GM06990 (cell line): ENCODE measurements at regions not wholly inside any gene's neighbourhood (a gene's known extent, or its start where the extent isn't known, plus 50 kb on each side); places are given as distances from the start of the nearest gene placed in this dataset.

Source experiments
- DNase-seq: peaks from one replicate; pipeline ENCODE4 v3.0.0-alpha.2; 2011; ENCODE audit not compliant: insufficient read length; ENCODE audit errors: extremely low read depth
- H3K27me3 ChIP-seq: replicated peaks from 2 replicates; pipeline ENCODE4 v1.6.0; 2011; ENCODE audit warnings: low read length; ENCODE audit not compliant: control insufficient read depth, insufficient read depth
- H3K36me3 ChIP-seq: 2 replicates; pipeline ENCODE4 v1.5.1; 2011; ENCODE audit warnings: low read length; ENCODE audit not compliant: control insufficient read depth, insufficient read depth
- H3K4me3 ChIP-seq: replicated peaks from 2 replicates; pipeline ENCODE4 v1.5.1; 2011; ENCODE audit warnings: low read depth, mild to moderate bottlenecking, control low read depth, low read length
- TF ChIP-seq, protein P1 (sequence below): IDR thresholded peaks from 2 replicates; pipeline ENCODE4 v1.5.1; 2011; ENCODE audit warnings: low read length, control low read depth, mild to moderate bottlenecking, inconsistent platforms; ENCODE audit not compliant: insufficient read depth, poor library complexity, severe bottlenecking

DNA sequence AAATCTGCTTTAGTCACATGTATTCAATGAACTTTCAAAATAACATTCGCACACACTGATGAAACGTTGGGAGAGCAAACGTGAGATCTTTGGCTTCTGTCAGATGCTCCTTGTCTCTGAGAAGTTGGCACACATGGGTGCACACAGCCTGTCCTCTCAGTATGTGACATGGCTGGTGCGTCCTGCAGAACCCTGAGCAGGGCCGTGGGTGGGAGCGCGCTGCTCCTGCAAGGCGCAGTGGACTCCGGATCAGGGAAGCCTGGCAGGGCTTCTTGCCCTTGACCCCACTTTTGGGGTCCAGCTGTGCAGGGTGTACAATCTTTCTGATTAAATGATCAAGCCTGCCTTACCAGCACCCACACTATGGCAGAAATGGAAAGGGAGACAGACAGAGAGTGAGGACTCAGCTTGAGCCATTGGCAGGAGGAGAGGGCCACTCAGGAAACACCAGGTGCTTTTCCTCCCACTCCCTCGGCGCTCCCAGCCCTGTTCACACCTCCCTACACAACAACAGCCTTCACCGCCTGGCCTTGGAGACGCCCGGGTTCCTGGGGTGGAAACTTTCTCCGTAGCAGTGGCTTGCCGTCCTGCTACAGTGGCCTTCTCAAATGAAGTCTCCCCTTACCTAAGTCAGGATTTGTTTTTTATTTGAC, 108.4 kb upstream of the SNTG2 start:
- H3K4me3 ChIP-seq = no peak overlapping the region
- DNase-seq = no peak
- TF ChIP-seq, protein P1, sequence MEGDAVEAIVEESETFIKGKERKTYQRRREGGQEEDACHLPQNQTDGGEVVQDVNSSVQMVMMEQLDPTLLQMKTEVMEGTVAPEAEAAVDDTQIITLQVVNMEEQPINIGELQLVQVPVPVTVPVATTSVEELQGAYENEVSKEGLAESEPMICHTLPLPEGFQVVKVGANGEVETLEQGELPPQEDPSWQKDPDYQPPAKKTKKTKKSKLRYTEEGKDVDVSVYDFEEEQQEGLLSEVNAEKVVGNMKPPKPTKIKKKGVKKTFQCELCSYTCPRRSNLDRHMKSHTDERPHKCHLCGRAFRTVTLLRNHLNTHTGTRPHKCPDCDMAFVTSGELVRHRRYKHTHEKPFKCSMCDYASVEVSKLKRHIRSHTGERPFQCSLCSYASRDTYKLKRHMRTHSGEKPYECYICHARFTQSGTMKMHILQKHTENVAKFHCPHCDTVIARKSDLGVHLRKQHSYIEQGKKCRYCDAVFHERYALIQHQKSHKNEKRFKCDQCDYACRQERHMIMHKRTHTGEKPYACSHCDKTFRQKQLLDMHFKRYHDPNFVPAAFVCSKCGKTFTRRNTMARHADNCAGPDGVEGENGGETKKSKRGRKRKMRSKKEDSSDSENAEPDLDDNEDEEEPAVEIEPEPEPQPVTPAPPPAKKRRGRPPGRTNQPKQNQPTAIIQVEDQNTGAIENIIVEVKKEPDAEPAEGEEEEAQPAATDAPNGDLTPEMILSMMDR = no peak
- H3K36me3 ChIP-seq = no peaks in the 10 kb centered on the region
- no peaks in the 10 kb centered on the region for H3K27me3 ChIP-seq

DNA sequence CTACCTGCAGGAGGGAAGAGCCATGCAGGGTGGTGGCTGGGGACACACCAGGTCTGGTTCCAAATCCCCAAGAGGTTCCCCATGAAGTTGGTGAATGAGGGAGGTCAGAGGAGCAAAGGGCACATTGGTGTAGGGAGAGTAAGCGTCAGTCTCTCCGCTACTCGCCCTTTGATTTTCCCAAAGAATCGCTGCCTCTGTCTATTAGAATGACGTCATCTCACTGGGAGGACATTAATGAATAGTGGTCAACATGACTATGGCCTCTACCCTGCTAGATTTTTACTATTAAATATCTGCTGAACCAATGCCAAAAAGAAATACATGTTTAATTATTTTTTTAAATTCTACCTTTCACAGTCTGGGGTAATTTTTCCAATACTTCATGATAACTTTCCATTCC, 109.6 kb upstream of the SNTG2 start:
- H3K36me3 ChIP-seq = no peaks in the 10 kb centered on the region
- no peak overlapping the region for H3K4me3 ChIP-seq
- H3K27me3 ChIP-seq = no peaks in the 10 kb centered on the region
- no peak for DNase-seq
- TF ChIP-seq, protein P1 = no peak

DNA sequence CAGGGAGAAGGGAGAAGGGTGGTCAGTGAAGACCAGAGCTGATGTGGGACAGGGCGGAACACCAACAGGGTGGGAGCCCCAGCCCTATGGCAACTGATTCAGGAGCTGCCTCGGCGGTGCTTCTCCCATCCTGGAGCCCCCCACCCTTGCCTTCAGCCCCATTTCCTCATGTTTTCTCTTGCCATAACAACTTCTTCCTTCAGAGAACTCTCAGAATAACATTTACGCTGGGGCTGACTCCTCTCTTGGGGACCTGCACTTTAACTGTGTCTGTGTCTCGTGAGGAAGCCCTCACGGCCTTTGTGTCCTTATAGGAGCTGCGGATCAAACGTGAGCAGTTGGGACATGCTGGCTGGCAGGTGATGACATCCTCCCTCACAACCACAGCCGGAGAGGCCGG, 116.4 kb upstream of the SNTG2 start:
- H3K4me3 ChIP-seq = no peak overlapping the region
- TF ChIP-seq, protein P1 = no peak
- no peaks in the 10 kb centered on the region for H3K36me3 ChIP-seq
- DNase-seq = no peak
- H3K27me3 ChIP-seq = no peaks in the 10 kb centered on the region

DNA sequence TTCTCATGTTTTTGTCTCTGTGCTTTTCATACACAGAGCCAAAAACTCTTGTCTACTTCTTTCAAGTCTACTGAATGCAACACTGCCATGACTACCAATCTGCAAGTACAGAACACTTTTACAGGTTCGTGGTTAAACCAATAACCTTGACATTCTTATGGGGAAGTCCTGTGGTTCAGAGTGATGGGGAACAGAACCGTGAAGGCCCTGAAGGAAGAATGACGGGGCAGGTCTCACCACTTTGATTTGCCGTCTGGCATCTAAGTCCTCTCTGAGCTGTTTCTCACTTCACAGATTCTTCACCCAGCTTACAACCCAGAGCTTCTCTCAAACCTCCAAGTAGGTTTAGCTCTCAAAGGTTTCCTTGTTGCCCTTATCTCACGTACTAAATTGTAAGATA, 117.5 kb upstream of the SNTG2 start:
- H3K36me3 ChIP-seq = no peaks in the 10 kb centered on the region
- H3K27me3 ChIP-seq = no peaks in the 10 kb centered on the region
- TF ChIP-seq, protein P1 = no peak
- no peak for DNase-seq
- H3K4me3 ChIP-seq = no peak overlapping the region

DNA sequence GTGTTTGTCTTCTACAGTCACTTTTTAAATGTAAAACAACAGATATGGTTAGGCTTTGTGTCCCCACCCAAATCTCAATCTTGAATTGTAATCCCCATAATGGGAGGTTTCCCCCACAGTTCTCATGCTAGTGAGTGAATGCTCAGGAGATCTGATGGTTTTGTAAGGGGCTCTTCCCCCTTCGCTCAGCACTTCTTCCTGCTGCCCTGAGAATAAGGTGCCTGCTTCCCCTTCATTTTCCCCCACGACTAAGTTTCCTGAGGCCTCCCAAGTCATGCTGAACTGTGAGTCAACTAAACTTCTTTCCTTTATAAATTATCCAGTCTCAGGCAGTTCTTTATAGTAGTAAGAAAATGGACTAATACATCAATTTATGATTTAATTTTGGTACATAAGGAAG, 118.0 kb upstream of the SNTG2 start:
- no peaks in the 10 kb centered on the region for H3K36me3 ChIP-seq
- TF ChIP-seq, protein P1 = no peak
- H3K27me3 ChIP-seq = no peaks in the 10 kb centered on the region
- no peak for DNase-seq
- no peak overlapping the region for H3K4me3 ChIP-seq

DNA sequence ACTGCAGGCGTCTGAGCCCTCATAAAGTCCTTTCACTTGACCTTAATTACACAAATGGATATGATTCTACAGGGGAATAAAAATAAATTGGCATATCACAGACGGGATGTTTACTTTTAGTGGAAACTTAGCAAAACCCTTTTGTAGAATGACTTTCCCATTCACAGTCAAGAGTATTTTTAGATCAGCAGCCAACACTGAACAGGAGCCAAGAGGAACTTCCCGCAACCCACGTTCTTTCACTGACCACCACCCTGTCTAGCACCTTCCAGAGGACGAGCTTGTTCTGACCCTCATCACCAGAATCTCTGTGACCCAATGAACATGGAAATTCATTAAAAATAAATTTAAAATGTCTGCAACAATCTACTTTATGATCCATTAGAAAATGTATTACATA, 119.0 kb upstream of the SNTG2 start:
- no peaks in the 10 kb centered on the region for H3K27me3 ChIP-seq
- no peak for DNase-seq
- TF ChIP-seq, protein P1 = no peak
- H3K4me3 ChIP-seq = no peak overlapping the region
- no peaks in the 10 kb centered on the region for H3K36me3 ChIP-seq
